ENCODE measurements at regions not wholly inside any gene's neighbourhood (a gene's known extent, or its start where the extent isn't known, plus 50 kb on each side); places are given as distances from the start of the nearest gene placed in this dataset.

GRCh38 chr6:129923530-129924250 lies 62.6 kb upstream of the TMEM244 start:
- TF ChIP-seq CTCF (IDR thresholded peaks at IDR 0.05) (no peak), POLR2A (IDR thresholded peaks at IDR 0.05) (no peak)
